Dedifferentiated amniotic fluid mesenchymal stem cell (primary cell): ENCODE measurements at regions not wholly inside any gene's neighbourhood (a gene's known extent, or its start where the extent isn't known, plus 50 kb on each side); places are given as distances from the start of the nearest gene placed in this dataset.
"Not testable (repeated sequence)": the region's sequence is repeated elsewhere in the genome, so short reads cannot be mapped to it uniquely, and the experiment has no call there.

Experiments
- DNase-seq: peaks from one replicate; pipeline ENCODE4 v3.0.0-alpha.2; 2016; ENCODE audit errors: extremely low spot score

- no peak for DNase-seq
Measured at GRCh38 chr3:816605-817004, 276.2 kb upstream of the CNTN6 start.

- no peak for DNase-seq
Measured at GRCh38 chr3:834679-835078, 258.1 kb upstream of the CNTN6 start.

GRCh38 chr3:835096-835495, 257.7 kb upstream of the CNTN6 start:
- DNase-seq = no peak

DNA sequence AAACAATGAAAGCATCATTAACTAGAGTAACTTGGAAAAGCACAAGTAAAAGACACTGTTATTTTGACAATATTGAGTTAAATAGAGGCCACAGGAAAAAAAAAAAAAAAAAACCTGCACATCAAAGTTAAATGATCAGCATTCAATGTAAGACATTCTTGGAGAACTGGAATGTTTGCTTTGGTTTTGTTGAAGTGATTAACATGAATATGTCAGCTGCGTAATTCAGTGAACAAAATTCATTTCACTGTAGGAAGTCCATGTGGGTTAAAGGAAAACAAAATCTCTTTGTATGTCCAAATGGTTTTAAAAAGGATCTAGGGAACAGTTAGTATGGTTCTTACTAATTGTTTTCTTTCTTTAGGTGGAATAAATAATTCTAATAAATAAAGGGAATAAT, 252.8 kb upstream of the CNTN6 start:
- no peak for DNase-seq

- DNase-seq = no peak
Measured at GRCh38 chr3:851098-851790, 241.6 kb upstream of the CNTN6 start.

DNA sequence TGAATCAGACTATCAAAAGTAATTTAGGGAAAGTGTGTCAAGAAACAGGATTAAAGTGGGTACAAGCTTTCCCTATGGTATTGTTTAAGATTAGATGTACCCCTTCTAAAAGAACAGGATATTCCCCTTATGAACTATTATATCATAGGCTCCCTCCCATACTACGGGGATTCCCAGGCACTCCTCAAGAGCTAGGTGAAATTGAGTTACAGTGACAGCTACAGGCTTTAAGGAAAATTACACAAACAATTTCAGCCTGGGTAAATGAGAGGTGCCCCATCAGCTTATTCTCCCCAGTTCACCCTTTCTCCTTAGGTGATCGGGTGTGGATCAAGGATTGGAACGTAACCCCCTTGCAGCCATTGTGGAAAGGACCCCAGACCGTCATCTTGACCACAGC, 240.8 kb upstream of the CNTN6 start:
- no peak for DNase-seq

DNA sequence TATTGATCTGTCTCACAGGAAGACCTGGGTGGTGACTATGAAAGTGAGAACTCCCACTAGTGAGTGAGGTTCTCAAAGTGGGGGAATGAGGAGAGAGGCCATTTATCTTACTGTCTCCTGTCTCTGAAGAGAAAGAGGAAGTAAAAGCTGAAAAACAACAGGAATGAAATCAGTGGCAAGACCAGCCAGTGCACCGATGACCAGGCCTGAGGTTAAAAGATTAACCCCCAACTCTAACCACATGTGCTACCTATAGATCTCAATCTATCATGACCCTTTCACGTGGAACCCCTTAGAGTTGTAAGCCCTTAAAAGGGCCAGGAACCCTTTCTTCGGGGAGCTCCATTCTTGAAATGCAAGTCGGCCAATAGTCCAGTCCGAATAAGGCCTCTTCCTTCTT, 239.3 kb upstream of the CNTN6 start:
- no peak for DNase-seq

DNA sequence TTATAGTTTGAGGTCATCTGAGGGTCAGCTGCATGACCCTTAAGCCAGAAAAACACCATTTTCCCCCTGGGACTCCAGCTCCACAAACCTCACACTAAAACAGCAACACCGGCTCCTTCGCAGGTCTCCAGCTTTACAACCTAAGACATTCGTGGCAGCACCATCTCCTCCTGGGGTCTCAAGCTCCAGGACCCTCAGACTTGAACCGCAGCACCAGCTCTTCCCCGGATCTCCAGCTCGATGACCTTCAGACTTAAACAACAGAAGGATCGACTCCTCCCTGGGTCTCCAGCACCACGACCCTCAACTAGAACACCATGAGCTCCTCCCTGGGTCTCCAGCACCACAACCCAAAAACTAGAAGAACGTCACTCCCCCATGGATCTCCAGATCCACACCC, 233.7 kb upstream of the CNTN6 start:
- no peak for DNase-seq

GRCh38 chr3:861721-862120, 231.1 kb upstream of the CNTN6 start:
- no peak for DNase-seq

- no peak for DNase-seq
Measured at GRCh38 chr3:869269-869668, 223.6 kb upstream of the CNTN6 start.

DNA sequence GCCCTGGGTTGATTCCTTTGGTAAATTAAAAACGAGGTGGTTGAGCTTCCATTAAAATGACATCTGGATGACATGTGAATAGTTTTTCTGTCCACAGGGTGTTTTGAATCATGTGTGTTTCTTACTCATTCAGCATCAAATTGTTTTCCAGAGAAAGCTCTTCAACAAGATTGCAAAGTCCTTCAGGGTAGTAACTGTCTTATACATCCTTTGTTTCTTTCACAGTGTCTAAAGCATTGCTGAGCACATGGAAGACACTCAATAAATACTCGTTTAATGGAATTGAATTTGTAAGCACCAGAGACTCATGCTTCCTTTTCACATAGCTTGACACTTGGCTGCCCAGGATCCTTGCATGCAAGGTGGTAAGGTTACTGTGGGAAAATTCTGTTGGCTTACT, 223.1 kb upstream of the CNTN6 start:
- DNase-seq = no peak

DNA sequence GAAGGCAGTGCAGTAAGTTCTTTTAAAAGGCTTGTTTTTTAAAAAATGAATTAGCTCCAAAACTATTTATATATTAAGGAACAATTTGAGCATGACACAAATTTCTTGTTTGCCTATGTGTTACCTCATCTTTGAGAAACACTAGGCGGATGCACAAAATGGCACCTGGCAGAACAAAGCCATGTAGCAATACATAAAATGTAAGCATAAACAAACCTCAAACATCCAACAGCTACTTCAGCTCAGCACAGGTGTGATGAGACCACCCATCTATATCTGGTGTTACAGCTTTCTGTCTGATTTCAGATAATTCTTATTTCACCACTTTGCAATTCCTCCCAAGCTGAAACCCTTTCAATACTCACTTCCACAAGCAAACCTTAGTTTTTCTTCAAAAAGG, 221.2 kb upstream of the CNTN6 start:
- no peak for DNase-seq

DNA sequence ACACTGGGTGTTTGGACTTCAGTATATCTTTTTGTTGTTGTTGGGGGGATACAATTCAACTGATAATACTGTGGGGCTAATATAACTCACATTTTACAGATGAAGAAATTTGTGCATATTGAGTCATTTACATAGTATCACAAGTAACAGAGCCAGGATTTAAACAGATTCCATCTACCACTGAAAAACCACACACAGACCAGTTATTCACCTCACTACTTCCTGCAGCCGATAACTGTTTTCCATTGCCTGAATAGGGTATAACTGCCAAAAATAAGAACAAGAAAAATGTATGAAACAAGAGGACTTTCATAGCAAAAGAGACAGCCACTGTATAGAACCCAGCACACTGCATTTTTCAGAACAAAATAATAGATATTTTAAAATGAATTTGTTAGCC, 215.8 kb upstream of the CNTN6 start:
- no peak for DNase-seq

GRCh38 chr3:878746-879145, 214.1 kb upstream of the CNTN6 start:
- DNase-seq = no peak

DNA sequence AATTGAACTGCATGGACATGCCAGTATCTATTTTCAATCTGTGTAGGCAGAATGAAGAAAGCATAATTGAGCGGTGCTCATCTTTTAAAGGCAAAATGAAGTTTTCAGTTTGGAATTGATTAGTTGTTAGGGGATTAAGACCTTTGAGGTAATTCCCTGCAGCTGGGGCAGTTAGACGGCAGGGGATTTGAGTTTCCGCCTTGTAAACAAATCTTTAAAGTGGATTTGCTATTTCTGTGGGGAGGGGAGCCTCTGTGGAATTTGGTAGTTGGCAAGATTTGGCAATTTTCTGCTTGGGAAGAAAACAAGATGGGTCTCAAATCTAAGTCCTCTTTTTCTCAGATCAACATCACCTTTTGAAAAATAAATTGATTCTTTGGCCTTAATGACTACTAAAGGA, 212.5 kb upstream of the CNTN6 start:
- DNase-seq = no peak

- DNase-seq = no peak
Measured at GRCh38 chr3:882533-882932, 210.3 kb upstream of the CNTN6 start.

DNA sequence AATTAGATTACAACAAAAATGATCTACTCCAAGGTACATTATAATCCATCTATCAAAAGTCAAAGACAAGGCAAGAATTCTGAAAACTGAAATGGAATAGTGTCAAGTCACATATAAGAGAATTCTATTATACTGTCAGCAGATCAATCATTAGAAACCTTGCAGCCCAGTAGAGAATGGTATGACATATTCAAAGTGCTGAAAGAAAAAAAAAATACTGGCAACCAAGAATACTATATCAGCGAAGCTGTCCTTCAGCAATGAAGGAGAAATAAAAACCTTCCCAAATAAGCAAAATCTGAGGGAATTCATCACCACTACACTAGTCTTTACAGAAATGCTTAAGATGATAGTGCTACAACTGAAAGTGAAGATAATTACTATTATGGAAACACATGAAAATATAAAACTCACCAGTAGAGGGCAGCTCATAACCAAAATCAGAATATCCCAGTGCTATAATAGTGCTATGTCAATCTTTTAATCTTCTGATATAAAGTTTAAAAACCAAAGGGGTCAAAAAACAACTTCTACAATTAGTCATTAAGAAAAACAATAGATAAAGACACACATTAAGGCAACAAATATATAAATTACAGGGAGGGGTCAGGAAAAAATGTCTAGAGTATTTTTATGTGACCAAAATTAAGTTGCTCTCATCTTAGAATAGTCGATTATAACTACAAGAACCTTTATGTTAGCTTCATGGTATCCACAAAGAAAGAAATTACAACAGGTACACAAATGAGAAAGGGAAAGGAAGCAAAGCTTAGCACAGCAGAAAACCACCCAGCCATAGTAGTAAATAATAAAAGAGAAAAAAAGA, 190.7 kb upstream of the CNTN6 start:
- no peak for DNase-seq

DNA sequence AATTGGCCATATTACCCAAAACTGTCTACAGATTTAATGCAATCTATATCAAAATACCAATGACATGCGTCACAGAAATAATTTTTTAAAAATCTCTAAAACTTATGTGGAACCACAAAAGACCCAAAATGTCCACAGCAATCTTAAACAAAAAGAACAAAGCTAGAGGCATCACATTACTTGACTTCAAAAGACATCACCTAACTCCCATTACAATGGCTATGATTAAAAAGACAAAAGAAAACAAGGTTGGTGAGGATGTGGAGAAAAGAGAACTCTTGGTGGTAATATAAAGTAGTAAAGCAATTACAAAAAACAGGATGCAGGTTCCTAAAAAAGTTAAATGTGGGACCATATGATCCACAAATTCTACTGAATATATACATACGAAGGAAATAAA, 187.6 kb upstream of the CNTN6 start:
- no peak for DNase-seq

DNA sequence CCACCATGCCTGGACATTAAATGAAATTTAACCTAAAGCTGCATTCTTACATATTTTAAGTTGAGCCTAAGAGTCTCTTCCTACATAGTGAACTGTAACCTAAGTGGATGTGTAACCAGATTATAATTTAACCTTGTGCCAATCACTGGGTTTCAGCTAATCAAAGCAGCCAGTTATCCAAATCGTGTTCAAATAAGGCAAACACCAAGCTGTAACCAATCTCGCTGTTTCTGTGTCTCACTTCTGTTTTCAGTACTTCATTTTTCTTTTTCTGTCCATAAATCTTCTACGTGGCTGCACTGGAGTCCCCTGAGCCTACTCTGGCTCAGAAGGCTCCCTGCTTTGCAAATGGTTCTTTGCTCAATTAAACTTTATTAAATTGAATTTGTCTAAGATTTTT, 186.1 kb upstream of the CNTN6 start:
- no peak for DNase-seq

GRCh38 chr3:908839-909238, 184.0 kb upstream of the CNTN6 start:
- no peak for DNase-seq

GRCh38 chr3:912717-913116, 180.1 kb upstream of the CNTN6 start:
- not testable (repeated sequence) for DNase-seq

DNA sequence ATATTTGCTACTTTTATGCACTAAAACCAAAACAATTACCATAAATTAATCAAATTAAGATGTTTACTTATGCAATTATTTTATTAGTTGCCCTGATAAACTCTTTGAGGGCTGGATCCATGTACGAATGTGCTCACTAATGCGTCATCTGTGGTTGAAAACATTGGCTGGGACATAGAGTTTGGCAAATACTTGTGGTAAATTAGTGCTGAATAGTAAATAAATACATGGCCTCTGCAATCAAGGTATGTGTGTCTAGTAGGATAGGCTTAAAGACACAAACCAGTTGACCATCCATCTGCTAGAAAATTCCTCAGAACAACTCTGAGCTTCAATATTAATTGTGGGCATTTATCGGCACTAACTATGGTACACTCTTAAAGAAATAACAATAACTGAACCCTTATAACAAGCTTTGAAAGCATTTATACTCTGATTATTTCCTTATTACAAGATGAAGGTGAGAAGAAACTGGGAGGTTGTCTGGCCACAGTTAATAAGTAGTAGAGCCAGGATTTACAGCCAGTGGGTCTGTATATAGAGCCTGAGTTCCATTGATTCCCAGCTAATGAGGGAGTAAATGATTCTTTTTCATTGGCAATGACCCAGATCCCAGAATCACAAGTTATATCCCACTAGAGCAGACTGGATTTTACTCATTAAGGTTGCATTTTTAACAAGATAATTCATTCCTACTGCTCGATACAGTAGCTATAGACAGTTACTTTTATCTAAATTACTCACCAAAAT, 169.5 kb upstream of the CNTN6 start:
- DNase-seq = no peak

- no peak for DNase-seq
Measured at GRCh38 chr3:930866-931265, 162.0 kb upstream of the CNTN6 start.
